Neuronal stem cell (in vitro differentiated cells): ENCODE measurements at regions not wholly inside any gene's neighbourhood (a gene's known extent, or its start where the extent isn't known, plus 50 kb on each side); places are given as distances from the start of the nearest gene placed in this dataset.
A peak's percentile ranks its signal among the peaks of the same experiment; 100 is the strongest.

Experiments used
- DNase-seq: peaks from one replicate; pipeline ENCODE4 v3.0.0-alpha.2; 2013; ENCODE audit warnings: low spot score
- H2AFZ ChIP-seq: one replicate; pipeline ENCODE4 v1.6.1; 2013; ENCODE audit warnings: mild to moderate bottlenecking, low read length, inconsistent platforms
- H2AK5ac ChIP-seq: 2 replicates; pipeline ENCODE4 v1.6.1; 2013; ENCODE audit warnings: low read depth, mild to moderate bottlenecking, inconsistent platforms, low read length, moderate library complexity, mixed read lengths
- H2BK120ac ChIP-seq: 2 replicates; pipeline ENCODE4 v1.6.1; 2013; ENCODE audit warnings: low read depth, mild to moderate bottlenecking, inconsistent platforms, low read length, moderate library complexity, mixed read lengths
- H2BK12ac ChIP-seq: one replicate; pipeline ENCODE4 v1.6.1; 2013; ENCODE audit warnings: low read length, inconsistent platforms
- H2BK15ac ChIP-seq: 2 replicates; pipeline ENCODE4 v1.6.1; 2013; ENCODE audit warnings: mild to moderate bottlenecking, low read length, inconsistent platforms, mixed read lengths
- H2BK5ac ChIP-seq: one replicate; pipeline ENCODE4 v1.6.1; 2013; ENCODE audit warnings: inconsistent platforms, mild to moderate bottlenecking, low read length, moderate library complexity
- H3K14ac ChIP-seq: one replicate; pipeline ENCODE4 v1.6.1; 2013; ENCODE audit warnings: low read length, inconsistent platforms
- H3K18ac ChIP-seq: 2 replicates; pipeline ENCODE4 v1.6.1; 2013; ENCODE audit warnings: low read length, inconsistent platforms
- H3K23ac ChIP-seq: 2 replicates; pipeline ENCODE4 v1.6.1; 2013; ENCODE audit warnings: low read depth, mild to moderate bottlenecking, mixed read lengths, low read length, inconsistent platforms; ENCODE audit not compliant: poor library complexity
- H3K27ac ChIP-seq: replicated peaks from 3 replicates; pipeline ENCODE4 v1.5.1; 2013; ENCODE audit warnings: low read length, inconsistent platforms
- H3K27me3 ChIP-seq, 3 experiments: 2 replicates each; pipeline ENCODE4 v1.6.1; 2013; ENCODE audit warnings: low read length in 3 of 3, mild to moderate bottlenecking in 2 of 3, inconsistent platforms in 1 of 3, low read depth in 1 of 3, mixed read lengths in 1 of 3, moderate library complexity in 1 of 3; ENCODE audit not compliant: control insufficient read depth in 3 of 3, insufficient read depth in 3 of 3
- H3K36me3 ChIP-seq, 2 donors: replicated peaks in 1 of 2; 2 replicates each; pipeline ENCODE4 v1.6.1; 2013; ENCODE audit warnings: low read length in 2 of 2; ENCODE audit not compliant: control insufficient read depth in 2 of 2, insufficient read depth in 2 of 2
- H3K4ac ChIP-seq: 2 replicates; pipeline ENCODE4 v1.6.1; 2013; ENCODE audit warnings: inconsistent platforms, mild to moderate bottlenecking, low read length, moderate library complexity
- H3K4me1 ChIP-seq, 2 donors: 1 replicate in 1 of 2; 2 replicates in 1 of 2; pipeline ENCODE4 v1.6.1; 2013; ENCODE audit warnings: low read length in 2 of 2, low read depth in 1 of 2; ENCODE audit not compliant: control insufficient read depth in 2 of 2, insufficient read depth in 1 of 2
- H3K4me2 ChIP-seq: one replicate; pipeline ENCODE4 v1.6.1; 2013; ENCODE audit warnings: mild to moderate bottlenecking, low read length, inconsistent platforms; ENCODE audit not compliant: insufficient read depth, poor library complexity, severe bottlenecking
- H3K4me3 ChIP-seq, 2 donors: 2 replicates each; pipeline ENCODE4 v1.5.1; 2013; ENCODE audit warnings: low read length in 2 of 2, mild to moderate bottlenecking in 2 of 2, inconsistent platforms in 1 of 2, moderate library complexity in 1 of 2
- H3K79me1 ChIP-seq: one replicate; pipeline ENCODE4 v1.6.1; 2013; ENCODE audit warnings: low read depth, mild to moderate bottlenecking, inconsistent platforms, low read length, moderate library complexity
- H3K9ac ChIP-seq: one replicate; pipeline ENCODE4 v1.6.1; 2013; ENCODE audit warnings: mild to moderate bottlenecking, low read depth, low read length, inconsistent platforms; ENCODE audit not compliant: poor library complexity
- H3K9me3 ChIP-seq, 2 donors: replicated peaks in 1 of 2; 2 replicates each; pipeline versions ENCODE3 to v1.6.1; 2013; ENCODE audit warnings: low read length in 2 of 2, mild to moderate bottlenecking in 2 of 2, inconsistent platforms in 1 of 2, low read depth in 1 of 2, mixed read lengths in 1 of 2, moderate library complexity in 1 of 2; ENCODE audit not compliant: control insufficient read depth in 2 of 2, insufficient read depth in 1 of 2
- H4K8ac ChIP-seq: one replicate; pipeline ENCODE4 v1.6.1; 2013; ENCODE audit warnings: low read depth, mild to moderate bottlenecking, inconsistent platforms, low read length, moderate library complexity
- H4K91ac ChIP-seq: one replicate; pipeline ENCODE4 v1.6.1; 2013; ENCODE audit warnings: low read length, low read depth, mild to moderate bottlenecking, inconsistent platforms; ENCODE audit not compliant: poor library complexity
- WGBS, 2 donors: extraction: QIAGEN DNeasy Blood & Tissue Kit; methylation state at CpG; one replicate each; pipeline ENCODE4 v1.1.7; 2013; ENCODE audit warnings: missing lambda C conversion rate in 2 of 2, mixed read lengths in 1 of 2; ENCODE audit not compliant: insufficient read length in 2 of 2, insufficient replicate concordance in 1 of 2; ENCODE audit errors: extremely low coverage in 2 of 2; 5-methylcytosine and 5-hydroxymethylcytosine counted together

- Histone ChIP-seq H3K4ac (no peak overlapping the region), H2AFZ (no peak overlapping the region), H3K4me3 (no peak overlapping the region), H3K79me1 (no peaks in the 10 kb centered on the region), H3K27ac (no peak overlapping the region), H3K14ac (no peak overlapping the region), H4K8ac (no peak overlapping the region), H3K23ac (no peak overlapping the region), H3K4me2 (no peak overlapping the region), H2BK5ac (no peak overlapping the region), H3K36me3 (no peaks in the 10 kb centered on the region), H2BK120ac (no peak overlapping the region), H2AK5ac (no peak overlapping the region), H3K9me3 (no peaks in the 10 kb centered on the region), H3K9ac (no peak overlapping the region), H2BK15ac (no peak overlapping the region), H2BK12ac (no peak overlapping the region), H3K4me1 (peaks cover 21 to 22% of the 10 kb centered on the region in 2 donors), H3K18ac (no peak overlapping the region), H4K91ac (no peak overlapping the region), H3K27me3 (no peaks in the 10 kb centered on the region)
- WGBS, 2 donors, result no CpG with 5 or more reads among the region's 3 CpGs
- DNase-seq, result no peak
These were observed 84.7 kb upstream of the CALM2 start for GRCh38 chr2:47260971-47261370.

GRCh38 chr2:47259829-47260228, 83.5 kb upstream of the CALM2 start:
- no peak for DNase-seq
- no peak overlapping the region for H3K27ac ChIP-seq
- no peak overlapping the region for H4K8ac ChIP-seq
- H3K27me3 ChIP-seq, result no peaks in the 10 kb centered on the region
- H3K4me3 ChIP-seq, result no peak overlapping the region
- no peaks in the 10 kb centered on the region for H3K9me3 ChIP-seq
- H2AFZ ChIP-seq, result no peak overlapping the region
- H3K4me1 ChIP-seq, result peaks cover 14 to 18% of the 10 kb centered on the region in 2 donors
- no peak overlapping the region for H4K91ac ChIP-seq
- H3K79me1 ChIP-seq, result no peaks in the 10 kb centered on the region
- peak overlapping the region; percentile 27 for H3K9ac ChIP-seq
- peak overlapping the region; percentile 30 for H2BK15ac ChIP-seq
- no peak overlapping the region for H3K18ac ChIP-seq
- H2AK5ac ChIP-seq, result no peak overlapping the region
- H3K23ac ChIP-seq, result peak overlapping the region; percentile 67
- H2BK120ac ChIP-seq, result no peak overlapping the region
- WGBS, 2 donors, result no CpG with 5 or more reads among the region's 3 CpGs
- H3K36me3 ChIP-seq, result no peaks in the 10 kb centered on the region
- no peak overlapping the region for H2BK5ac ChIP-seq
- no peak overlapping the region for H3K4ac ChIP-seq
- H2BK12ac ChIP-seq, result no peak overlapping the region
- no peak overlapping the region for H3K4me2 ChIP-seq
- H3K14ac ChIP-seq, result no peak overlapping the region

- no peak overlapping the region for H4K91ac ChIP-seq
- H2BK5ac ChIP-seq, result no peak overlapping the region
- H3K18ac ChIP-seq, result peak overlapping the region; percentile 77
- peaks cover 11 to 14% of the 10 kb centered on the region in 2 donors for H3K4me1 ChIP-seq
- H2AFZ ChIP-seq, result peak overlapping the region; percentile 60
- no peak overlapping the region for H3K4me3 ChIP-seq
- no peaks in the 10 kb centered on the region for H3K27me3 ChIP-seq
- no peak overlapping the region for H3K9ac ChIP-seq
- H2BK120ac ChIP-seq, result no peak overlapping the region
- H2BK15ac ChIP-seq, result peak overlapping the region; percentile 27
- no peaks in the 10 kb centered on the region for H3K36me3 ChIP-seq
- no CpG with 5 or more reads among the region's 2 CpGs for WGBS, 2 donors
- no peak overlapping the region for H3K4me2 ChIP-seq
- no peak overlapping the region for H3K27ac ChIP-seq
- no peak for DNase-seq
- no peaks in the 10 kb centered on the region for H3K9me3 ChIP-seq
- no peak overlapping the region for H3K4ac ChIP-seq
- H3K79me1 ChIP-seq, result no peaks in the 10 kb centered on the region
- no peak overlapping the region for H2BK12ac ChIP-seq
- peak overlapping the region; percentile 60 for H2AK5ac ChIP-seq
- H4K8ac ChIP-seq, result no peak overlapping the region
- H3K14ac ChIP-seq, result no peak overlapping the region
- H3K23ac ChIP-seq, result no peak overlapping the region
These were observed 81.6 kb upstream of the CALM2 start for GRCh38 chr2:47257946-47258348.

- H3K36me3 ChIP-seq, result no peaks in the 10 kb centered on the region
- H4K91ac ChIP-seq, result no peak overlapping the region
- no peaks in the 10 kb centered on the region for H3K9me3 ChIP-seq
- no peak overlapping the region for H3K14ac ChIP-seq
- H3K27me3 ChIP-seq, result no peaks in the 10 kb centered on the region
- H4K8ac ChIP-seq, result no peak overlapping the region
- no peak overlapping the region for H3K23ac ChIP-seq
- H3K4me1 ChIP-seq, result peaks cover 11 to 14% of the 10 kb centered on the region in 2 donors
- no peak overlapping the region for H2BK120ac ChIP-seq
- H2BK12ac ChIP-seq, result no peak overlapping the region
- H2AK5ac ChIP-seq, result no peak overlapping the region
- peak overlapping the region; percentile 77 for H2AFZ ChIP-seq
- H2BK5ac ChIP-seq, result no peak overlapping the region
- H3K4me2 ChIP-seq, result no peak overlapping the region
- peak overlapping the region; percentile 78 for H3K18ac ChIP-seq
- no peak overlapping the region for H3K9ac ChIP-seq
- H3K4me3 ChIP-seq, result no peak overlapping the region
- no peak overlapping the region for H2BK15ac ChIP-seq
- no peak for DNase-seq
- no peak overlapping the region for H3K4ac ChIP-seq
- no CpG with 5 or more reads among the region's 9 CpGs for WGBS, 2 donors
- no peaks in the 10 kb centered on the region for H3K79me1 ChIP-seq
- H3K27ac ChIP-seq, result peak overlapping the region; percentile 55
These were observed 80.2 kb upstream of the CALM2 start for GRCh38 chr2:47256416-47257087.
